UCSD-AML1 (cell line): ENCODE measurements at regions not wholly inside any gene's neighbourhood (a gene's known extent, or its start where the extent isn't known, plus 50 kb on each side); places are given as distances from the start of the nearest gene placed in this dataset.
A peak's percentile ranks its signal among the peaks of the same experiment; 100 is the strongest.

Experiments
- DNase-seq: peaks from one replicate; lab custom pipeline; 2025; ENCODE audit not compliant: unreplicated experiment; lab: John Stamatoyannopoulos, UW

GRCh38 chr9:73020877-73021276 is 68.0 kb upstream of the ALDH1A1 start:
- DNase-seq: no peak

- no peak for DNase-seq
Observed at GRCh38 chr9:73014011-73014410, 61.2 kb upstream of the ALDH1A1 start.

GRCh38 chr9:73011956-73012355 is 59.1 kb upstream of the ALDH1A1 start:
- no peak for DNase-seq

GRCh38 chr9:73011181-73011750 is 58.4 kb upstream of the ALDH1A1 start:
- DNase-seq: no peak

GRCh38 chr9:73009649-73010288 is 56.9 kb upstream of the ALDH1A1 start:
- peak; percentile 33 for DNase-seq

GRCh38 chr9:73007966-73008672 is 55.3 kb upstream of the ALDH1A1 start:
- DNase-seq: peak; percentile 31

- no peak for DNase-seq
Observed at GRCh38 chr9:73006986-73007385, 54.1 kb upstream of the ALDH1A1 start.
